ENCODE measurements at regions not wholly inside any gene's neighbourhood (a gene's known extent, or its start where the extent isn't known, plus 50 kb on each side); places are given as distances from the start of the nearest gene placed in this dataset.

GRCh38 chr10:129416956-129417765 is 49.9 kb upstream of the MGMT start (continued):
- TF ChIP-seq GTF3C2 (IDR thresholded peaks at IDR 0.05; ENCODE audit: borderline replicate concordance, extremely low read depth, insufficient read length): no peak
- no peak for TF ChIP-seq ZNF274 (IDR thresholded peaks at IDR 0.05; ENCODE audit: borderline replicate concordance, low read depth, low read length)
- no peak for TF ChIP-seq ZNF699 (CRISPR knock-in tag; IDR thresholded peaks at IDR 0.05; ENCODE audit: insufficient replicate concordance)

Data from K562 (cell line).